ENCODE measurements at regions not wholly inside any gene's neighbourhood (a gene's known extent, or its start where the extent isn't known, plus 50 kb on each side); places are given as distances from the start of the nearest gene placed in this dataset.
"Not testable (repeated sequence)": the region's sequence is repeated elsewhere in the genome, so short reads cannot be mapped to it uniquely, and the experiment has no call there.

GRCh38 chr13:86572115-86572514 lies 772.9 kb upstream of the SLITRK6 start:
- no peak for DNase-seq (ENCODE audit: low spot score)

GRCh38 chr13:86579662-86580061 lies 780.4 kb upstream of the SLITRK6 start:
- DNase-seq (ENCODE audit: low spot score) = no peak

DNA sequence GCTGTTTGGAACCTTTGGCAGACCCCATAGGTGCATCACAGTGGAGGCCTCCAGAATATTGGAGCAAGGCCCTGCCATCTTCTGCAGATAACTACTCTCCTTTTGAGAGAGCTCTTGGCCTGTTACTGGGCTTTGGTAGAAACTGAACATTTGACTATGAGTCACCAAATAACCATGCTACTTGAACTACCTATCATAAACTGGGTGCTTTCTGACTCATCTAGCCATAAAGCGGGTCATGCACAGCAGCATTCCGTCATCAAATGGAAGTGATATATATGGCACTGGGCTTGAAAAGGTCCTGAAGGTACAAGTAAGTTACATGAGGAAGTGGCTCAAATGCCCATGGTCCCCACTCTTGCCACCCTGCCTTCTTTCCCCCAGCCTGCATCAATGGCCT lies 782.5 kb upstream of the SLITRK6 start:
- DNase-seq (ENCODE audit: low spot score) = no peak

- no peak for DNase-seq (ENCODE audit: low spot score)
These were observed 785.1 kb upstream of the SLITRK6 start for GRCh38 chr13:86584301-86584700.

GRCh38 chr13:86585835-86586234 lies 786.6 kb upstream of the SLITRK6 start:
- DNase-seq (ENCODE audit: low spot score) = no peak

- no peak for DNase-seq (ENCODE audit: low spot score)
These were observed 792.6 kb upstream of the SLITRK6 start for GRCh38 chr13:86591862-86592261.

GRCh38 chr13:86601351-86601750 lies 802.1 kb upstream of the SLITRK6 start:
- DNase-seq (ENCODE audit: low spot score) = no peak

GRCh38 chr13:86606264-86606663 lies 807.0 kb upstream of the SLITRK6 start:
- DNase-seq (ENCODE audit: low spot score) = no peak

DNA sequence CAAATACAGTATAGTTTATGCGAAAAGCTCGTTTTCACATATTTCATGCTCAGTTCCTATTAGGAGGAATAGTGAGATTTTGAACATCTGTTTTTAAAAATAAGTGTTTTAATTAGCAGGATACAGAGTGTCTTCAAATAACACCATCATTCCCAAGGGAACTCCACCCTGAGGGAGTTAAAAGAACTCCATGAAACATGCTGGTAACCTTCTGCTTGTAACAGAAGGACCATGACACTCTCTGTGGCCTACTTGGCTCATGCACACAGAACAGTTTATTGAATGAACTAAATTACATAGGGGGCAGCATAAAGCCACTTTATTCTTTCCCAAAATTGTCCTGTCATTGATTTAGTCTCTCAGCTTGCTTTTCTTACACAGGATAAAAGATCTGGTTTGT lies 809.5 kb upstream of the SLITRK6 start:
- no peak for DNase-seq (ENCODE audit: low spot score)

DNA sequence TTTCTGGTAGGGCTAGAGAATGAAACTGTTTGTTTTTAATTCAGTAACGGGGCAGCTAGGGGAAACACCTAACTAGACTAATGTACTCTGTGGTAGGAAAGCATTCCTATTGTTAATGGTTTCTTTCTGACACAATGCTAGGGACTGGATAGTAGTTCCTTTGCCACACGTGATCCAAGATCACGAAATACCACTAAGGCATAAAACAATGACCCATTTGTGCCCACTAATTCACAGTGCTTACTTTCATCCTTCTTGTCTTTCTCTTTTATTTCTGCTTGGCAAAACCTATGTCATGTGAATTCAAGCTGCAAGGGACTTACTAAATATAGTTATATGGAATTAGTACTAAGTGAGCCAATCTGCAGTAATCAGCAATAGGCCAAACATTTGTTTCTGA lies 834.1 kb upstream of the SLITRK6 start:
- DNase-seq (ENCODE audit: low spot score) = no peak

DNA sequence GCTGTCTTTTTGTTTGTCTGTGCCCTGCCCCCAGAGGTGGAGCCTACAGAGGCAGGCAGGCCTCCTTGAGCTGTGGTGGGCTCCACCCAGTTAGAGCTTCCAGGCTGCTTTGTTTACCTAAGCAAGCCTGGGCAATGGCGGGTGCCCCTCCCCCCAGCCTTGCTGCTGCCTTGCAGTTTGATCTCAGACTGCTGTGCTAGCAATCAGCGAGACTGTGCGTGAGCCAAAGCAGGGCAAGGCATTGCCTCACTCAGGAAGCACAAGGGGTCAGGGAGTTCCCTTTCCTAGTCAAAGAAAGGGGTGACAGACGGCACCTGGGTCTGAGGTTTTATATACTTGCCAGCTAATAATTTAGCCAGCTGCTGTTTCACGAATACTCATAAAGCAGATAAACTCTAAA lies 852.0 kb upstream of the SLITRK6 start:
- not testable (repeated sequence) for DNase-seq (ENCODE audit: low spot score)

DNA sequence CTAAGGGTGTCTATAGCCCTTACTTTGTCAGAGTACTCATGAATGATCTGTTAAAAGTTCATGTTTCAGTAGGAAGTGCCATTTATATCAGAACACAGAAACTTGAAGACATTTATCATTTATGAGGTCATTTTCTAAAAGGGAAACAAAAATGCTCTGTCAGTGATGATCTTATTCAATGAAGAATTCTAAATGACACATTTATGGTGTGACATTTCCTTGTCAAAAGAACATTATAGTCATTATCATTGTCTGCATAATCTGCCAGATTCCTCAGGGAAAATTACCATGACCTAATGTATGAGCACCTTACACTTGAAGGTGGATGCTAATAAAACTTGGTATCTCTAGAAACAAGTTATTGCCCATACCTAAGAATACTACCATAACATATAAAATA lies 853.8 kb upstream of the SLITRK6 start:
- no peak for DNase-seq (ENCODE audit: low spot score)

GRCh38 chr13:86655561-86655960 lies 856.3 kb upstream of the SLITRK6 start:
- DNase-seq (ENCODE audit: low spot score) = no peak

DNA sequence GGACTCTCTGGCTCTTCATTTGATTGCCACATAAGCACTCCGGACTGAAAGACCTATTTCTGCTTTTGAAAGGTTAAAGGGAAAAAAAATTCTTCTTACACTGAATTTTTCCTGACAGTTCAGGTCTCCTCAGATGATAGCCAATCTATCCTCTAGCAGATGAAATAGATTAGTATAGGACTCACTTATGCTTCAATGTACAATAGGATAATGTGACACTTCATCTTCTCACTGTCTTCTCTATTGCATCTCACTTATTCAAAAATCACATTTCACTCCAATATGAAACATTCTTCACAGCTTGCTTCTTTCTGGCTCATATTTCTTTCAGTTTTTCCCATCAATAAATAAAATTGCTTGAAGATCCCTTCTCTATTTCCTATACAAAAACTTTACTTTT lies 860.9 kb upstream of the SLITRK6 start:
- no peak for DNase-seq (ENCODE audit: low spot score)

DNA sequence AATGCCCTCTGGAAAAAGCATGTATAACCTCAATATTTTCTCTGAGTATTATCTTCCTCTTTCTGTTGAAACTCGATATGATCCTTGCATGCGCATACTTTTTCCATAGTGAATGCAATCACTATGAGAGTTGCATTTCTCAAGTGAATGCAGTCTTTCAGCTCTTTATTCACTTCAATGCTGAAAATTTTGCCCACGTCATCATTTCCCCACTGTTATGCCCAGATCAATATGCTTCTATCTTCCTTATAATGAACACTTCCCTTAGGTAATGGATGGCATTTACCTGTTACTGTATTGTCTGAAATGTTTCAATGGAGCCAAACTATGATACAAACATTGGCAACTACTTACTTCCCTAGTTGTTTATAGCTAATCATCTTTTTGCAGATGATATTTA lies 866.6 kb upstream of the SLITRK6 start:
- DNase-seq (ENCODE audit: low spot score) = no peak

GRCh38 chr13:86673931-86674431 lies 874.8 kb upstream of the SLITRK6 start:
- no peak for DNase-seq (ENCODE audit: low spot score)

DNA sequence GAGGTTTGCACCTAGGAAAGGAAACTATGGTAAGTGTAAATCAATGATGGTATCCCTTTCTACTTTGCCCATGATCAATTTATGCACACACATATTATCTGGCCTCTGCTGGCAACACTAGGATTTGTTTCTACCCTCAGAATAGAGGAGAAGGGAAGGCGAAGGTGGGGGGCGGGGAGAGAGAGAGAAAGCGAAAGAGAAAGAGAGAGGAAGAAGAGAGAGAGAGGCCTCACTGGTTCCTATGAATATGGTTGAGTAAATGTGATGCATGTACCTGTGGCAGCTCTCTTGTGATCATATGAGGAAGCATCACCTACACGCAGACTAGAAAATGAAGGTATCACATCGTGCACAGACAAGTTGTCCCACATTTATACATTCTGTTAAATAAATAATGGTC lies 882.0 kb upstream of the SLITRK6 start:
- DNase-seq (ENCODE audit: low spot score) = no peak

- DNase-seq (ENCODE audit: low spot score) = no peak
These were observed 885.2 kb upstream of the SLITRK6 start for GRCh38 chr13:86684402-86684801.

GRCh38 chr13:86689911-86690310 lies 890.7 kb upstream of the SLITRK6 start:
- no peak for DNase-seq (ENCODE audit: low spot score)

GRCh38 chr13:86692291-86692690 lies 893.1 kb upstream of the SLITRK6 start:
- DNase-seq (ENCODE audit: low spot score) = no peak

DNA sequence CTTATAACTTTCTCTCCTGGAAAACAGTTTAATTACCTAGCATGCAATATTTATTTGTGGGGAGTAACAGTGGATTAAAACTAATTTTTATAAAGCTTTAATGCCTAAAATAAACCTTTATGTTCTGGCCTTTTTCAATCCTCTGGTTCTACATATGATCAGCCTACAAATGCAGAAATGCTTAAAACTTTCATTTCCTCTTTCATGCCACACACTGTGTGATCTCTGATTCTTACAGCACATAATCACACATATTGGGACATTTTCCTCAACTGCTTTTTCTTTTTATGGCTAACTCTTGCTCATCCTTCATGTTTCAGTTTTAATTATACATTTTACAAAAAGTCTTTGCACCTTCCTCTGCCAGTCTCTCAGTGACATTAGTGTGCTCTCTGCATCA lies 910.8 kb upstream of the SLITRK6 start:
- no peak for DNase-seq (ENCODE audit: low spot score)

GRCh38 chr13:86710896-86711295 lies 911.7 kb upstream of the SLITRK6 start:
- DNase-seq (ENCODE audit: low spot score) = no peak

- DNase-seq (ENCODE audit: low spot score) = no peak
These were observed 915.3 kb upstream of the SLITRK6 start for GRCh38 chr13:86714495-86714894.

DNA sequence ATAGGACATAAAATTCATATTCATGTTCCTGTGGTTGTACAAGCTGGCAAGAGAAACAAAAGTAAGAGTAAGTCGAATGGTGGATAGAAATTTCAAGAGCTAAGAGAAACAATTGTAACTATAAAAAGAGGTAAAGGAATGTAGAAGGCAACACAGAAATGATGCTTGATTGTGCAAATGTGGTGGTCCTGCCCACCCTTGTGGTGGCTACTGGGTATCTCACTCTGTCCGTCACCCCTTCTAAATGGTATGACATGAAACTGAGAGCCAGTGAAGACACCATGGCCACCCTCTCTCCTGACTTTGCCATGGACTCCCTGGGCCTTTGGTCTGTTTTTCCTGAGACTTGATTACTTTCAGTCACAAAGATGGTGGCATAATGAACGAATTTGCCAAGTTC lies 925.9 kb upstream of the SLITRK6 start:
- DNase-seq (ENCODE audit: low spot score) = no peak

DNA sequence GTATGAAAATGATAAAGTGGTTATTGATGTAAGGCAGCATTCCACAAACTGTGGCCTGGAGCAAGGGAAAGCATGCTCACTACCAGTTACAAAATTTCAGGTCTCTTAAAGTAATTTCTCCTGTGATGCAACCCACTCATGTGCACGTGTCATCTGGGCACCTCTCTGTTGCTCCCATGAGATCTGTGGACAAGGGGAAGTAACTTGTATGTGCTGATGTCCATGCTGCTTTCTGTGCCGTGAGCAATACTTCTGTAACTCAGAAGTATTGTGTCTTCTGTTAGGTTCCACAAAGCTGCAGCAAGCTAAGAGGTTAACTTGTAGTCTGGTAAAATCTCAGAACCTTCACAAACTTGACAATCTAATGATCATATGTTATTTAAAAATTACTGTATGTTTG lies 930.0 kb upstream of the SLITRK6 start:
- DNase-seq (ENCODE audit: low spot score) = no peak
